H9 (cell line): ENCODE measurements at regions not wholly inside any gene's neighbourhood (a gene's known extent, or its start where the extent isn't known, plus 50 kb on each side); places are given as distances from the start of the nearest gene placed in this dataset.

Experiments used
- DNase-seq: peaks from one replicate; pipeline ENCODE4 v3.0.0-alpha.2; 2017
- H2AFZ ChIP-seq: one replicate; pipeline ENCODE4 v1.6.1; 2013; ENCODE audit warnings: mild to moderate bottlenecking, low read length, control low read depth, moderate library complexity
- H2AK5ac ChIP-seq: 2 replicates; pipeline ENCODE4 v1.6.1; 2013; ENCODE audit warnings: low read length, control low read depth, mixed read lengths; ENCODE audit not compliant: insufficient read length
- H2BK120ac ChIP-seq: one replicate; pipeline ENCODE4 v1.6.1; 2013; ENCODE audit warnings: low read depth, mild to moderate bottlenecking, low read length, control low read depth, inconsistent platforms; ENCODE audit not compliant: poor library complexity, severe bottlenecking
- H2BK12ac ChIP-seq: 2 replicates; pipeline ENCODE4 v1.6.1; 2013; ENCODE audit warnings: low read length, control low read depth, mixed read lengths, low read depth; ENCODE audit not compliant: insufficient read length
- H2BK15ac ChIP-seq: 2 replicates; pipeline ENCODE4 v1.6.1; 2013; ENCODE audit warnings: low read depth, low read length, control low read depth
- H2BK20ac ChIP-seq: one replicate; pipeline ENCODE4 v1.6.1; 2013; ENCODE audit warnings: low read depth, mild to moderate bottlenecking, low read length, control low read depth, inconsistent platforms; ENCODE audit not compliant: poor library complexity, severe bottlenecking
- H2BK5ac ChIP-seq: 2 replicates; pipeline ENCODE4 v1.6.1; 2013; ENCODE audit warnings: low read length, control low read depth, mixed read lengths; ENCODE audit not compliant: insufficient read length
- H3K14ac ChIP-seq: 2 replicates; pipeline ENCODE4 v1.6.1; 2013; ENCODE audit warnings: low read length, control low read depth; ENCODE audit not compliant: insufficient read depth
- H3K18ac ChIP-seq: 2 replicates; pipeline ENCODE4 v1.6.1; 2013; ENCODE audit warnings: low read depth, mild to moderate bottlenecking, mixed read lengths, low read length, control low read depth; ENCODE audit not compliant: insufficient read length
- H3K23ac ChIP-seq: 2 replicates; pipeline ENCODE4 v1.6.1; 2013; ENCODE audit warnings: low read length, control low read depth, mixed read lengths, low read depth; ENCODE audit not compliant: insufficient read length
- H3K23me2 ChIP-seq: 2 replicates; pipeline ENCODE4 v1.6.1; 2013; ENCODE audit warnings: low read depth, mild to moderate bottlenecking, mixed read lengths, low read length, control low read depth; ENCODE audit not compliant: insufficient read length, poor library complexity, severe bottlenecking
- H3K27ac ChIP-seq: 2 replicates; pipeline ENCODE4 v1.5.1; 2013; ENCODE audit warnings: low read length, control low read depth, mixed read lengths, low read depth; ENCODE audit not compliant: insufficient read length
- H3K27me3 ChIP-seq: 2 replicates; pipeline ENCODE4 v1.6.1; 2013; ENCODE audit warnings: low read length, control low read depth, inconsistent platforms; ENCODE audit not compliant: insufficient read depth
- H3K4ac ChIP-seq: 2 replicates; pipeline ENCODE4 v1.6.1; 2013; ENCODE audit warnings: low read depth, mild to moderate bottlenecking, control low read depth, inconsistent platforms, low read length, moderate library complexity
- H3K4me1 ChIP-seq: 2 replicates; pipeline ENCODE4 v1.6.1; 2013; ENCODE audit warnings: low read length, control low read depth, inconsistent platforms; ENCODE audit not compliant: insufficient read depth
- H3K4me2 ChIP-seq: 2 replicates; pipeline ENCODE4 v1.6.1; 2013; ENCODE audit warnings: low read length, control low read depth, mixed read lengths; ENCODE audit not compliant: insufficient read length, insufficient read depth
- H3K56ac ChIP-seq: 2 replicates; pipeline ENCODE4 v1.6.1; 2013; ENCODE audit warnings: low read depth, mild to moderate bottlenecking, mixed read lengths, low read length, control low read depth; ENCODE audit not compliant: insufficient read length
- H3K79me1 ChIP-seq: 2 replicates; pipeline ENCODE4 v1.6.1; 2013; ENCODE audit warnings: low read depth, mild to moderate bottlenecking, moderate library complexity, low read length, control low read depth, inconsistent platforms; ENCODE audit not compliant: insufficient read depth, poor library complexity, severe bottlenecking
- H3K79me2 ChIP-seq: 2 replicates; pipeline ENCODE4 v1.6.1; 2013; ENCODE audit warnings: low read length, control low read depth, inconsistent platforms; ENCODE audit not compliant: insufficient read depth
- H3K9ac ChIP-seq: 2 replicates; pipeline ENCODE4 v1.6.1; 2013; ENCODE audit warnings: low read length, control low read depth, mixed read lengths; ENCODE audit not compliant: insufficient read length; ENCODE audit errors: extremely low read depth
- H3K9me3 ChIP-seq: one replicate; pipeline ENCODE4 v1.6.1; 2013; ENCODE audit warnings: low read depth, low read length, inconsistent platforms; ENCODE audit not compliant: control insufficient read depth
- H3T11ph ChIP-seq: one replicate; pipeline ENCODE4 v1.6.1; 2013; ENCODE audit warnings: mild to moderate bottlenecking, low read length, control low read depth, inconsistent platforms
- H4K20me1 ChIP-seq: one replicate; pipeline ENCODE4 v1.6.1; 2013; ENCODE audit not compliant: control insufficient read depth, insufficient read length, insufficient read depth
- H4K5ac ChIP-seq: 2 replicates; pipeline ENCODE4 v1.6.1; 2013; ENCODE audit warnings: low read depth, mild to moderate bottlenecking, mixed read lengths, low read length, control low read depth; ENCODE audit not compliant: insufficient read length
- H4K8ac ChIP-seq: replicated peaks from 2 replicates; pipeline ENCODE4 v1.6.1; 2013; ENCODE audit warnings: low read length, control low read depth, mixed read lengths, low read depth; ENCODE audit not compliant: insufficient read length
- H4K91ac ChIP-seq: 2 replicates; pipeline ENCODE4 v1.6.1; 2013; ENCODE audit warnings: low read depth, mild to moderate bottlenecking, moderate library complexity, mixed read lengths, low read length, control low read depth; ENCODE audit not compliant: insufficient read length
- H3K27ac Mint-ChIP-seq, 3 experiments: 2 replicates in 2 of 3; 3 replicates in 1 of 3; pipeline ENCODE4 v1.8.0; 2020 to 2021; ENCODE audit warnings: mixed read lengths in 3 of 3, mild to moderate bottlenecking in 1 of 3, moderate library complexity in 1 of 3
- H3K27me3 Mint-ChIP-seq: 2 replicates; pipeline ENCODE4 v1.8.0; 2021; ENCODE audit warnings: low read depth, mild to moderate bottlenecking, moderate library complexity, mixed read lengths
- H3K36me3 Mint-ChIP-seq, 3 experiments: 2 replicates in 2 of 3; 3 replicates in 1 of 3; pipeline ENCODE4 v1.8.0; 2020 to 2021; ENCODE audit warnings: low read depth in 3 of 3, mixed read lengths in 3 of 3; ENCODE audit not compliant: insufficient read depth in 1 of 3
- H3K4me1 Mint-ChIP-seq, 2 experiments: 2 replicates each; pipeline ENCODE4 v1.8.0; 2020; ENCODE audit warnings: mixed read lengths in 2 of 2
- H3K4me3 Mint-ChIP-seq, 2 experiments: 2 replicates in 1 of 2; 3 replicates in 1 of 2; pipeline ENCODE4 v1.8.0; 2020 to 2021; ENCODE audit warnings: mild to moderate bottlenecking in 2 of 2, mixed read lengths in 2 of 2, moderate library complexity in 1 of 2
- H3K9me3 Mint-ChIP-seq, 2 experiments: 2 replicates in 1 of 2; 3 replicates in 1 of 2; pipeline ENCODE4 v1.8.0; 2020; ENCODE audit warnings: mild to moderate bottlenecking in 2 of 2, mixed read lengths in 2 of 2, moderate library complexity in 1 of 2
- WGBS: extraction: QIAGEN DNeasy Blood & Tissue Kit; methylation state at CpG from one replicate; pipeline ENCODE4 v1.1.7; 2013; ENCODE audit warnings: missing lambda C conversion rate, low lambda C conversion rate, mixed read lengths; ENCODE audit not compliant: insufficient read length; ENCODE audit errors: extremely low coverage; 5-methylcytosine and 5-hydroxymethylcytosine counted together
- TF ChIP-seq, protein P1 (sequence below): fragments of 200-600 bp; sonication (generic); conservative IDR thresholded peaks from 3 replicates; pipeline ENCODE4 v1.8.0; 2021; ENCODE audit warnings: antibody characterized with exemption, mild to moderate bottlenecking

GRCh38 chr2:192444286-192444838, 249.6 kb upstream of the TMEFF2 start:
- Histone ChIP-seq H3K4ac (no peak overlapping the region), H2BK120ac (no peak overlapping the region), H3K9me3 (no peaks in the 10 kb centered on the region), H4K20me1 (no peaks in the 10 kb centered on the region), H3K23ac (no peak overlapping the region), H2AK5ac (no peak overlapping the region), H2AFZ (no peak overlapping the region), H3K4me2 (no peak overlapping the region), H3K14ac (no peak overlapping the region), H3K27me3 (no peaks in the 10 kb centered on the region), H3K27ac (no peak overlapping the region), H3T11ph (no peak overlapping the region), H3K18ac (no peak overlapping the region), H4K8ac (no peak overlapping the region), H4K91ac (no peak overlapping the region), H2BK5ac (no peak overlapping the region), H3K79me1 (no peaks in the 10 kb centered on the region), H2BK20ac (no peak overlapping the region), H3K56ac (no peak overlapping the region), H2BK12ac (no peak overlapping the region), H4K5ac (no peak overlapping the region), H3K4me1 (no peaks in the 10 kb centered on the region), H2BK15ac (no peak overlapping the region), H3K23me2 (no peaks in the 10 kb centered on the region), H3K79me2 (no peaks in the 10 kb centered on the region), H3K9ac (no peak overlapping the region)
- no peak overlapping the region for H3K27ac Mint-ChIP-seq
- H3K36me3 Mint-ChIP-seq = no peaks in the 10 kb centered on the region
- H3K27me3 Mint-ChIP-seq = no peaks in the 10 kb centered on the region
- no peak overlapping the region for H3K4me3 Mint-ChIP-seq
- H3K9me3 Mint-ChIP-seq = no peaks in the 10 kb centered on the region
- peaks cover 0 to 4% of the 10 kb centered on the region in 2 experiments; a peak in 1 of 4 replicates for H3K4me1 Mint-ChIP-seq
- WGBS = no CpG with 5 or more reads among the region's 7 CpGs
- DNase-seq = no peak
- TF ChIP-seq, protein P1, sequence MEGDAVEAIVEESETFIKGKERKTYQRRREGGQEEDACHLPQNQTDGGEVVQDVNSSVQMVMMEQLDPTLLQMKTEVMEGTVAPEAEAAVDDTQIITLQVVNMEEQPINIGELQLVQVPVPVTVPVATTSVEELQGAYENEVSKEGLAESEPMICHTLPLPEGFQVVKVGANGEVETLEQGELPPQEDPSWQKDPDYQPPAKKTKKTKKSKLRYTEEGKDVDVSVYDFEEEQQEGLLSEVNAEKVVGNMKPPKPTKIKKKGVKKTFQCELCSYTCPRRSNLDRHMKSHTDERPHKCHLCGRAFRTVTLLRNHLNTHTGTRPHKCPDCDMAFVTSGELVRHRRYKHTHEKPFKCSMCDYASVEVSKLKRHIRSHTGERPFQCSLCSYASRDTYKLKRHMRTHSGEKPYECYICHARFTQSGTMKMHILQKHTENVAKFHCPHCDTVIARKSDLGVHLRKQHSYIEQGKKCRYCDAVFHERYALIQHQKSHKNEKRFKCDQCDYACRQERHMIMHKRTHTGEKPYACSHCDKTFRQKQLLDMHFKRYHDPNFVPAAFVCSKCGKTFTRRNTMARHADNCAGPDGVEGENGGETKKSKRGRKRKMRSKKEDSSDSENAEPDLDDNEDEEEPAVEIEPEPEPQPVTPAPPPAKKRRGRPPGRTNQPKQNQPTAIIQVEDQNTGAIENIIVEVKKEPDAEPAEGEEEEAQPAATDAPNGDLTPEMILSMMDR = no peak
